Tibial nerve (tissue), 3 donors: ENCODE measurements at regions not wholly inside any gene's neighbourhood (a gene's known extent, or its start where the extent isn't known, plus 50 kb on each side); places are given as distances from the start of the nearest gene placed in this dataset.

Experiments used
- CTCF ChIP-seq, 5 experiments: fragments of 200-600 bp in 3 of 5; fragments of 450-650 bp in 2 of 5; sonication (generic) in 3 of 5; IDR thresholded peaks; one replicate each; pipeline ENCODE4 v1.5.1; 2016 to 2019; ENCODE audit warnings: antibody characterized with exemption in 5 of 5, mild to moderate bottlenecking in 3 of 5, moderate library complexity in 2 of 5
- POLR2A ChIP-seq, 2 donors: fragments of 450-650 bp; IDR thresholded peaks; one replicate each; pipeline ENCODE4 v1.6.1; 2017; ENCODE audit warnings: antibody characterized with exemption in 2 of 2, mild to moderate bottlenecking in 2 of 2, moderate library complexity in 2 of 2

GRCh38 chr3:82473864-82474541 lies 712.6 kb upstream of the GBE1 start:
- TF ChIP-seq POLR2A (IDR thresholded peaks at IDR 0.05) (no peak), CTCF (IDR thresholded peaks at IDR 0.05) (no peak)
